GM23248 (cell line): ENCODE measurements at regions not wholly inside any gene's neighbourhood (a gene's known extent, or its start where the extent isn't known, plus 50 kb on each side); places are given as distances from the start of the nearest gene placed in this dataset.
A peak's percentile ranks its signal among the peaks of the same experiment; 100 is the strongest.

Source experiments
- DNase-seq: peaks from one replicate; pipeline ENCODE4 v3.0.0-alpha.2; 2015
- H2AFZ ChIP-seq: fragments of 200-600 bp; sonication (generic); 2 replicates; pipeline ENCODE4 v1.6.1; 2016; ENCODE audit warnings: antibody characterized with exemption
- H3F3A ChIP-seq: fragments of 200-600 bp; sonication (generic); 2 replicates; pipeline ENCODE4 v1.6.1; 2016; ENCODE audit warnings: mild to moderate bottlenecking, antibody characterized with exemption, mixed run types; ENCODE audit not compliant: insufficient read depth
- H3K27ac ChIP-seq: fragments of 200-600 bp; sonication (generic); 2 replicates; pipeline ENCODE4 v1.5.1; 2016; ENCODE audit warnings: mild to moderate bottlenecking
- H3K27me3 ChIP-seq: fragments of 200-600 bp; sonication (generic); replicated peaks from 2 replicates; pipeline ENCODE4 v1.6.1; 2016; ENCODE audit warnings: mild to moderate bottlenecking; ENCODE audit not compliant: insufficient read depth
- H3K36me3 ChIP-seq: fragments of 200-600 bp; sonication (generic); 2 replicates; pipeline ENCODE4 v1.6.1; 2016; ENCODE audit warnings: low read depth, mild to moderate bottlenecking
- H3K4me1 ChIP-seq: fragments of 200-600 bp; sonication (generic); 2 replicates; pipeline ENCODE4 v1.6.1; 2016; ENCODE audit warnings: mild to moderate bottlenecking; ENCODE audit not compliant: insufficient read depth
- H3K4me2 ChIP-seq: fragments of 200-600 bp; sonication (generic); one replicate; pipeline ENCODE4 v1.6.1; 2016; ENCODE audit warnings: mild to moderate bottlenecking; ENCODE audit not compliant: unreplicated experiment
- H3K4me3 ChIP-seq: fragments of 200-600 bp; sonication (generic); 2 replicates; pipeline ENCODE4 v1.5.1; 2016; ENCODE audit warnings: mild to moderate bottlenecking
- H3K79me2 ChIP-seq: fragments of 200-600 bp; sonication (generic); 2 replicates; pipeline ENCODE4 v1.6.1; 2016; ENCODE audit warnings: mild to moderate bottlenecking; ENCODE audit not compliant: insufficient read depth
- H3K9ac ChIP-seq: fragments of 200-600 bp; sonication (generic); 2 replicates; pipeline ENCODE4 v1.6.1; 2016; ENCODE audit warnings: mild to moderate bottlenecking
- H3K9me2 ChIP-seq: fragments of 200-600 bp; sonication (generic); 2 replicates; pipeline ENCODE4 v1.6.1; 2016; ENCODE audit warnings: mixed run types, mild to moderate bottlenecking, moderate library complexity; ENCODE audit not compliant: insufficient read depth
- H3K9me3 ChIP-seq: fragments of 200-600 bp; sonication (generic); one replicate; pipeline ENCODE4 v1.6.1; 2017; ENCODE audit warnings: low read depth
- H4K20me1 ChIP-seq: fragments of 200-600 bp; sonication (generic); 2 replicates; pipeline ENCODE4 v1.6.0; 2016; ENCODE audit not compliant: insufficient read depth
- EZH2 ChIP-seq: fragments of 200-600 bp; sonication (generic); IDR thresholded peaks from 2 replicates; pipeline ENCODE4 v1.6.1; 2018; ENCODE audit warnings: antibody characterized with exemption, mild to moderate bottlenecking; ENCODE audit not compliant: insufficient read depth, poor library complexity, severe bottlenecking
- EZH2phosphoT487 ChIP-seq: fragments of 200-600 bp; sonication (generic); IDR thresholded peaks from 2 replicates; pipeline ENCODE4 v1.6.1; 2018; ENCODE audit warnings: antibody characterized with exemption, moderate library complexity, mild to moderate bottlenecking, low read depth; ENCODE audit not compliant: insufficient read depth
- WGBS, 2 experiments: methylation state at CpG; one replicate each; pipeline ENCODE4 v1.1.6; 2015 to 2017; ENCODE audit warnings: low lambda C conversion rate in 2 of 2, low coverage in 1 of 2; ENCODE audit errors: missing lambda C conversion rate in 2 of 2; 5-methylcytosine and 5-hydroxymethylcytosine counted together
- in situ Hi-C: fragments of 300-500 bp; cut with MboI; formaldehyde crosslinking; loops from 2 replicates; pipeline ENCODE4 v1.15.0; 2020

- Histone ChIP-seq H3K9ac (no peak overlapping the region), H3K4me1 (no peaks in the 10 kb centered on the region), H3K36me3 (no peaks in the 10 kb centered on the region), H3K9me3 (no peaks in the 10 kb centered on the region), H3K4me2 (no peak overlapping the region), H3K9me2 (no peaks in the 10 kb centered on the region), H3K79me2 (no peaks in the 10 kb centered on the region), H2AFZ (no peak overlapping the region), H3K4me3 (no peak overlapping the region), H3K27me3 (no peaks in the 10 kb centered on the region), H3K27ac (no peak overlapping the region), H3F3A (no peaks in the 10 kb centered on the region), H4K20me1 (no peaks in the 10 kb centered on the region)
- peak; percentile 13 for DNase-seq
- WGBS, 2 experiments = 24 to 34% methylated on average over 2 of the region's 2 CpGs
- in situ Hi-C loops = no loop called here
- TF ChIP-seq EZH2 = no peak
- TF ChIP-seq EZH2phosphoT487 = no peak
Measured at GRCh38 chr4:23680671-23681518, 209.0 kb downstream of the PPARGC1A start.

DNA sequence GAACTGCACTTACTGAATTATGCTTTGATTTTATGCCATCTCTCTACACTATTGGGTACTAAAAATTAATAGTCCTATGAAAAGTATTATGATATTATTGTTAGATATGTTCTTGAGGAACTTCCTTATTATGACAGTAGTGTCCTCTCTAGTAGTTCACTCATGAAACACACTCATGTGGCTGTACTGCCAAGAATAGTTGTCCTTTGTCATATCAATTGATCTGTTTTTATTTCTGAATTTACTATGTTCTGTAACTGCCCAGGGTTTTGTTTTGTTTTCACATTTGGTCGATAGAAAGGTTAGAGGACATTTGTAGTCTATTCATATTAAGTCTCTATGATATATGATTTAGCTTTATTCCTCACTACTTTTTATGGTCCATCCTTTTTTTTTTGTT lies 215.2 kb downstream of the PPARGC1A start:
- in situ Hi-C loops = no loop called here
- H3K9ac ChIP-seq = no peak overlapping the region
- TF ChIP-seq EZH2phosphoT487 = no peak
- no peak for TF ChIP-seq EZH2

GRCh38 chr4:23667659-23668058 lies 222.2 kb downstream of the PPARGC1A start:
- Histone ChIP-seq H3K4me1 (no peaks in the 10 kb centered on the region), H3K27ac (no peak overlapping the region), H2AFZ (no peak overlapping the region), H3K36me3 (no peaks in the 10 kb centered on the region), H3K9me2 (no peaks in the 10 kb centered on the region), H3K4me3 (no peak overlapping the region), H4K20me1 (no peaks in the 10 kb centered on the region), H3F3A (no peaks in the 10 kb centered on the region), H3K4me2 (no peak overlapping the region), H3K79me2 (no peaks in the 10 kb centered on the region), H3K9me3 (no peaks in the 10 kb centered on the region), H3K27me3 (no peaks in the 10 kb centered on the region), H3K9ac (no peak overlapping the region)
- 16 to 22% methylated on average over 3 of the region's 3 CpGs for WGBS, 2 experiments
- DNase-seq = no peak
- in situ Hi-C loops = no loop called here
- no peak for TF ChIP-seq EZH2
- no peak for TF ChIP-seq EZH2phosphoT487

More for the DNA sequence above, 215.2 kb downstream of the PPARGC1A start:
- Histone ChIP-seq H3K79me2 (no peaks in the 10 kb centered on the region), H2AFZ (no peak overlapping the region), H3K9me2 (no peaks in the 10 kb centered on the region), H3K36me3 (no peaks in the 10 kb centered on the region), H3K9me3 (no peaks in the 10 kb centered on the region), H3K4me1 (no peaks in the 10 kb centered on the region), H3K27ac (no peak overlapping the region), H3K27me3 (no peaks in the 10 kb centered on the region), H3F3A (no peaks in the 10 kb centered on the region), H4K20me1 (no peaks in the 10 kb centered on the region), H3K4me3 (no peak overlapping the region), H3K4me2 (no peak overlapping the region)
- WGBS, 2 experiments = 5 to 6% methylated on average over 1 of the region's 1 CpG
- no peak for DNase-seq

DNA sequence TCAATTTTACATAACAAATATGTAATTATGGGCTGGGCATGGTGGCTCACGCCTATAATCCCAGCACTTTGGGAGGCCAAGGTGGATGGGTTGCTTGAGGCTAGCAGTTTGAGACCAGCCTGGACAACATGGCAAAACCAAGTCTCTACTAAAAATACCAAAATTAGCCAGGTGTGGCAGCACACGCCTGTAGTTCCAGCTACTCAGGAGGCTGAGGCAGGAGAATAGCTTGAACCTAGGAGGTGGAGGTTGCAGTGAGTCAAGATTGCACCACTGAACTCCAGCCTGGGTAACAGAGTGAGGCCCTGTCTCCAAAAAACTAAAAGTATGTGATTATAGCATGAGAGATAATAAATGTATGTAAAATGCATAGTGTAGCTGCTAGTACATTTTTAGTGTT lies 229.0 kb downstream of the PPARGC1A start:
- Histone ChIP-seq H3K4me2 (no peak overlapping the region), H3K4me3 (no peak overlapping the region), H3K9me3 (no peaks in the 10 kb centered on the region), H3K4me1 (no peaks in the 10 kb centered on the region), H3F3A (no peaks in the 10 kb centered on the region), H3K27me3 (no peaks in the 10 kb centered on the region), H3K36me3 (no peaks in the 10 kb centered on the region), H3K9me2 (no peaks in the 10 kb centered on the region), H3K79me2 (no peaks in the 10 kb centered on the region), H2AFZ (no peak overlapping the region), H4K20me1 (no peaks in the 10 kb centered on the region), H3K9ac (no peak overlapping the region), H3K27ac (no peak overlapping the region)
- TF ChIP-seq EZH2 (no peak), EZH2phosphoT487 (no peak)
- in situ Hi-C loops = no loop called here
- no peak for DNase-seq
- WGBS, 2 experiments = 23 to 24% methylated on average over 2 of the region's 2 CpGs

DNA sequence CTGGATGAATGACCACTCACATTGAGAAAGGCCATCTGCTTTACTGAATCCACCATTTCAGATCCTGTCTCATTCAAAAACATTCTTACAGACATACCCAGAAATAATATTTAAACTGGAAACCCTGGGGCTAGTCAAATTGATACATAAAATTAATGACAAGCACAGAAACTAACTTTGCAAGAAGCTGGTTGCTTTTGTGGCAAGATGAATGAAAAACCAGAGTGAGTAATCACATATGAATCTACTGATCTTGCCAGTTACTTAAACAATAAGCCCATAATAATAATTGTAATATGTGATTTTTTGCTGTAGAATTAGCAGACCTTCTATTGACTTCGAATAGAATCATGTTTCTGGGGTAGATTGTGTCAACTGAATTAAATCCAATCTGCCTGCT lies 235.1 kb downstream of the PPARGC1A start:
- Histone ChIP-seq H3K79me2 (no peaks in the 10 kb centered on the region), H2AFZ (no peak overlapping the region), H3K4me1 (no peaks in the 10 kb centered on the region), H3K27ac (no peak overlapping the region), H3K9me2 (no peaks in the 10 kb centered on the region), H3K4me2 (no peak overlapping the region), H3K27me3 (no peaks in the 10 kb centered on the region), H3F3A (no peaks in the 10 kb centered on the region), H3K4me3 (no peak overlapping the region), H3K9me3 (no peaks in the 10 kb centered on the region), H3K9ac (no peak overlapping the region), H4K20me1 (no peaks in the 10 kb centered on the region), H3K36me3 (no peaks in the 10 kb centered on the region)
- in situ Hi-C loops = no loop called here
- DNase-seq = no peak
- WGBS, 2 experiments = 9 to 10% methylated on average over 1 of the region's 1 CpG
- no peak for TF ChIP-seq EZH2
- TF ChIP-seq EZH2phosphoT487 = no peak
